Thoracic aorta (tissue), 2 donors: ENCODE measurements at regions not wholly inside any gene's neighbourhood (a gene's known extent, or its start where the extent isn't known, plus 50 kb on each side); places are given as distances from the start of the nearest gene placed in this dataset.

Experiments
- ATAC-seq: fragments of 150-250 bp; one replicate; pipeline ENCODE4 v1.8.0; 2017; ENCODE audit warnings: low read depth; ENCODE audit not compliant: insufficient number of reproducible peaks, low FRiP score
- DNase-seq: peaks from one replicate; pipeline ENCODE4 v3.0.0-alpha.2; 2020; ENCODE audit warnings: low spot score
- H3K27ac ChIP-seq, 2 donors: fragments of 200-600 bp; sonication (generic); 1 replicate in 1 of 2; 2 replicates in 1 of 2; pipeline ENCODE4 v1.5.1; 2016; ENCODE audit warnings: mild to moderate bottlenecking in 2 of 2, moderate library complexity in 2 of 2
- H3K27me3 ChIP-seq: fragments of 200-600 bp; sonication (generic); replicated peaks from 2 replicates; pipeline ENCODE4 v1.6.0; 2016; ENCODE audit warnings: mild to moderate bottlenecking; ENCODE audit not compliant: insufficient read depth
- H3K36me3 ChIP-seq: fragments of 200-600 bp; sonication (generic); one replicate; pipeline ENCODE4 v1.5.1; 2016
- H3K4me1 ChIP-seq, 2 donors: fragments of 200-600 bp; sonication (generic); 1 replicate in 1 of 2; 2 replicates in 1 of 2; pipeline versions ENCODE4 v1.5.1 to v1.6.0; 2016; ENCODE audit warnings: low read depth in 2 of 2, mild to moderate bottlenecking in 1 of 2; ENCODE audit not compliant: control insufficient read depth in 1 of 2
- H3K4me3 ChIP-seq: fragments of 200-600 bp; sonication (generic); 2 replicates; pipeline ENCODE4 v1.5.1; 2016; ENCODE audit warnings: mild to moderate bottlenecking
- H3K9me3 ChIP-seq: fragments of 200-600 bp; sonication (generic); 2 replicates; pipeline ENCODE4 v1.5.1; 2016
- TF ChIP-seq, protein P1 (sequence below): fragments of 200-600 bp; sonication (generic); IDR thresholded peaks from one replicate; pipeline ENCODE4 v1.5.1; 2019; ENCODE audit warnings: antibody characterized with exemption

DNA sequence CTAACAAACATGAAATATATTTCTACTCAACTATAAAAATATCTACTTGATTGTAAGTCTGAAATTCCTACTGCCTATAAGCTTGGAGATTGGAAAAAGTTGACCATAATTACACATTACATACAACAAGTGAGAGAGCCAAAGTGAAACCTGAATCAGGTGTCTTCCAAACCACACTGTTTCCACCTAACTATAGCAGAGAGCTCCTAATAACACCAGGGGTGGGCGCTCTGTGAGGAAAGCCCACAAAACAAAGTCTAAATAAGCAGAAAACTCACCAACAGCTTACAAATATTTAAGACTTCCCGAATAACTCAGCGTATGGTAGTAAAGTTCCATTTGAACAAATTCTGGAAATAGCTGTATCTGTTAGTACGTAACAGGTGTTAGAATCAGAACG is 119.9 kb downstream of the GPR37 start:
- H3K9me3 ChIP-seq: no peaks in the 10 kb centered on the region
- ATAC-seq: no peak
- DNase-seq: no peak

DNA sequence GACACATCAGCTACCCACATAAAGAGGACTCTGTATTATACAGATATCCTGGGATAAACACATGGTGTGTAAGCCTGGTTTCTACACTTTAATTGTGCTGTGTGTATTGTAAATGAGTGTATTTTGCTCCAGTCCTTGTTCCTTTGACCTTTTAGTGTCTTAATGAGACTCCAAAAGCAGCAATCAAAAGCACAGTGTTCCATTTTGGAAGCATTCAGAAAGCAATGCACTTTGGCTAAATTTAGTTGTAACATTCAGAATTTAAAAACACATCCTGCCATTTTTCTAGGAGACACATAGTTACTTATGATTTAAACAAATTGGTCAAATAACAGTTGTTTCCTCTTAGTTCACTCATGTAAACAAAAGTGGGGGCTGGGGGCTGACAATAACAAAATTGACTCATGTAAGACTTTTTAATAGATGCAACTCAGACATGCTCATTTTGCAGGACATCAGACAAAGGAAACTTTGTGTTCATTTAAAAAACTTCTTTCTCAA is 122.2 kb downstream of the GPR37 start:
- Histone ChIP-seq H3K27me3 (no peaks in the 10 kb centered on the region), H3K4me1 (no peaks in the 10 kb centered on the region), H3K4me3 (no peak overlapping the region), H3K36me3 (no peaks in the 10 kb centered on the region), H3K9me3 (no peaks in the 10 kb centered on the region), H3K27ac (no peak overlapping the region)
- no peak for ATAC-seq
- DNase-seq: no peak
- TF ChIP-seq, protein P1, sequence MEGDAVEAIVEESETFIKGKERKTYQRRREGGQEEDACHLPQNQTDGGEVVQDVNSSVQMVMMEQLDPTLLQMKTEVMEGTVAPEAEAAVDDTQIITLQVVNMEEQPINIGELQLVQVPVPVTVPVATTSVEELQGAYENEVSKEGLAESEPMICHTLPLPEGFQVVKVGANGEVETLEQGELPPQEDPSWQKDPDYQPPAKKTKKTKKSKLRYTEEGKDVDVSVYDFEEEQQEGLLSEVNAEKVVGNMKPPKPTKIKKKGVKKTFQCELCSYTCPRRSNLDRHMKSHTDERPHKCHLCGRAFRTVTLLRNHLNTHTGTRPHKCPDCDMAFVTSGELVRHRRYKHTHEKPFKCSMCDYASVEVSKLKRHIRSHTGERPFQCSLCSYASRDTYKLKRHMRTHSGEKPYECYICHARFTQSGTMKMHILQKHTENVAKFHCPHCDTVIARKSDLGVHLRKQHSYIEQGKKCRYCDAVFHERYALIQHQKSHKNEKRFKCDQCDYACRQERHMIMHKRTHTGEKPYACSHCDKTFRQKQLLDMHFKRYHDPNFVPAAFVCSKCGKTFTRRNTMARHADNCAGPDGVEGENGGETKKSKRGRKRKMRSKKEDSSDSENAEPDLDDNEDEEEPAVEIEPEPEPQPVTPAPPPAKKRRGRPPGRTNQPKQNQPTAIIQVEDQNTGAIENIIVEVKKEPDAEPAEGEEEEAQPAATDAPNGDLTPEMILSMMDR: no peak

More for the DNA sequence above, 119.9 kb downstream of the GPR37 start:
- no peak overlapping the region for H3K27ac ChIP-seq
- TF ChIP-seq, protein P1: no peak
- H3K4me3 ChIP-seq: no peak overlapping the region
- no peaks in the 10 kb centered on the region for H3K4me1 ChIP-seq
- no peaks in the 10 kb centered on the region for H3K27me3 ChIP-seq
- H3K36me3 ChIP-seq: no peaks in the 10 kb centered on the region

DNA sequence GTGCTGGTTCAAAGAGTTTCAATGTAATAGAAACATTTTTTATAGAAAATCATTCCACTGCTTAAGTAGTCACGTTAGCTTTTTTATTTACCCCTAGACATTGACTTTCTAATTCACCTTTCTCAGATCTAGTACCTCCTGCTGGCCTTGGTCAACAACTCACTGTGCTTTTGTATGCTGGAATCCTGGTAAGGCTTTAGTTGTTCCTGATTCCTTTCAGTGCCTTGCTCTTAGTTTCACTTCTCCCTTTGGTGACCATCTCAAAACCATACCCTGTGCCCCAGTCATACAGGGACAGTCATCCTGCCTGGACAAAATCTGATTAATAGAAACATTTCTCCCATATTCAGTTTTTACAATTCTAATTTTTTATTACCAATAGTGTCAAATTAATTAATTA is 130.2 kb downstream of the GPR37 start:
- no peak for DNase-seq
- Histone ChIP-seq H3K9me3 (no peaks in the 10 kb centered on the region), H3K4me3 (no peak overlapping the region), H3K27me3 (no peaks in the 10 kb centered on the region), H3K27ac (no peak overlapping the region), H3K36me3 (no peaks in the 10 kb centered on the region), H3K4me1 (no peaks in the 10 kb centered on the region)
- no peak for ATAC-seq
- TF ChIP-seq, protein P1: no peak

DNA sequence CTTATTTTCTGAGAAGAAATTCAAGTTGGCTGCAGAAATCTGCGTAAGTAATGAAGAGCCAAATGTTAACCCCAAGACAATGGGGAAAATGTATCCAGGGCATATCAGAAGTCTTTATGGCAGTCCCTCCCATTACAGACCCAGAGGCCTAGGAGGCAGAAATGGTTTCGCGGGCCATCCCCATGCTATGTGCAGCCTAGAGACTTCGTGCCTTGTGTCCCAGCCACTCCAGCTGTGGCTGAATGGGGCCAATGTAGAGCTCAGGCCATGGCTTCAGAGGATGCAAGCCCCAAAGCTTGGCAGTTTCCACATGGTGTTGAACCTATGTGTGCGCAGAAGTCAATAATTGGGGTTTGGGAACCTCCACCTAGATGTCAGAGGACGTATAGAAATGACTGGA is 131.9 kb downstream of the GPR37 start:
- no peaks in the 10 kb centered on the region for H3K9me3 ChIP-seq
- TF ChIP-seq, protein P1: no peak
- no peak overlapping the region for H3K4me3 ChIP-seq
- ATAC-seq (no peak), DNase-seq (no peak)
- H3K36me3 ChIP-seq: no peaks in the 10 kb centered on the region
- no peaks in the 10 kb centered on the region for H3K4me1 ChIP-seq
- H3K27ac ChIP-seq: no peak overlapping the region
- H3K27me3 ChIP-seq: no peaks in the 10 kb centered on the region

DNA sequence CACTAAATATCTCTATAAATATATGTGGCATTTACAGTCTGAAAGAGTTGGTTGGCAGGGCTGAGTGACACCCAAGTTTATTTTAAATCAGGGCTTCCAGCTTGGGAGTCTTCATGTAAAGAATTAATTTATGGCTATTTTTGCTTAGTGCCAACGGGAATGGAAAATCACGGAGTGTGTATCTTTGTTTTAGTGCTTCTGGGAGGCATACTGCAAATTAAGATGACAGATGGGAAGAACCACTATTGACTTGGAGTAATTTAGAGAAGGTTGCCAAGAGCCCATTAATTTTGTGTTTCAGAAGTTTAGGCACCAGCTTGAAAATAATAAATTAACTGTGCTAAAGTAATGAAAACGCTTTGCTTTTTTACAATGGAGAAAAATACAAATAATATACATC is 135.2 kb downstream of the GPR37 start:
- no peaks in the 10 kb centered on the region for H3K9me3 ChIP-seq
- no peaks in the 10 kb centered on the region for H3K4me1 ChIP-seq
- no peaks in the 10 kb centered on the region for H3K27me3 ChIP-seq
- no peak for DNase-seq
- H3K27ac ChIP-seq: no peak overlapping the region
- no peaks in the 10 kb centered on the region for H3K36me3 ChIP-seq
- H3K4me3 ChIP-seq: no peak overlapping the region
- TF ChIP-seq, protein P1: no peak
- ATAC-seq: no peak
